Endothelial cell (in vitro differentiated cells): ENCODE measurements at regions not wholly inside any gene's neighbourhood (a gene's known extent, or its start where the extent isn't known, plus 50 kb on each side); places are given as distances from the start of the nearest gene placed in this dataset.

ENCODE experiments used
- DNase-seq: peaks from one replicate; pipeline ENCODE4 v3.0.0; 2021; ENCODE audit warnings: low spot score
- H3K27ac Mint-ChIP-seq: one replicate; pipeline ENCODE4 v1.8.0; 2021; ENCODE audit warnings: mixed read lengths, inconsistent platforms; ENCODE audit not compliant: unreplicated experiment
- H3K27me3 Mint-ChIP-seq: one replicate; pipeline ENCODE4 v1.8.0; 2021; ENCODE audit warnings: mild to moderate bottlenecking, moderate library complexity, mixed read lengths, inconsistent platforms; ENCODE audit not compliant: unreplicated experiment
- H3K36me3 Mint-ChIP-seq: one replicate; pipeline ENCODE4 v1.8.0; 2021; ENCODE audit warnings: mild to moderate bottlenecking, low read depth, mixed read lengths, inconsistent platforms; ENCODE audit not compliant: unreplicated experiment
- H3K4me1 Mint-ChIP-seq: one replicate; pipeline ENCODE4 v1.8.0; 2021; ENCODE audit warnings: mild to moderate bottlenecking, mixed read lengths, inconsistent platforms; ENCODE audit not compliant: unreplicated experiment
- H3K4me3 Mint-ChIP-seq: one replicate; pipeline ENCODE4 v1.8.0; 2021; ENCODE audit warnings: mild to moderate bottlenecking, mixed read lengths, inconsistent platforms; ENCODE audit not compliant: unreplicated experiment
- H3K9me3 Mint-ChIP-seq: one replicate; pipeline ENCODE4 v1.8.0; 2021; ENCODE audit warnings: mixed read lengths, inconsistent platforms; ENCODE audit not compliant: unreplicated experiment
- TF ChIP-seq, protein P1 (sequence below): fragments of 200-600 bp; sonication (generic); IDR thresholded peaks from one replicate; pipeline ENCODE4 v1.5.0; 2021; ENCODE audit warnings: antibody characterized with exemption; ENCODE audit not compliant: unreplicated experiment

DNA sequence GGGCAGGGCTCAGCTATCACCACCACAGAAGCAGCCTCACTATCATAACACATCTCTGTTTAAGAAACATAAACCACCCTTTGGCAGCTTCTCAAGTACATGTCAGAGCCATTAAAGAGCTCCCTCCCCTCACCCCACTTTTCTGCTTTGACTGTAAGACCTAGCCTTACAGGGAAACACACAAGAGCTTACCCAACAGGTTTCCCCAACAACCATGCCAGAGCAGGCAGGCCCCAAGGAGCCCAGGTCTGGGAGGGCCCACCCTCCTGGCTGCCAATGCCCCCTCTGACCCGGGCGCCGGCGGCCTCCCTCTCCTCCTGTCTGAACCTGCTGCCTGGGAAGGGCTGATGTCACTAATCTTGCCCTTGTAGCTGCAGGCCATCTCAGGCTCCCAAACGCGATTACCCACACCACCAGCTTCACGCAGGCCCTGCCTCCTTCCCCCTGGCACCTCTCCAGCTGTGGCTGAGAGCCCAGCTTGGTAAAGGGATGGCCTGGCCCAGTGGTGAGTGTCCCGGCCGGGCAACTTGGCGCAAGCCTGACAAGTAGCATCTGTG lies 402.0 kb downstream of the MAFB start:
- Mint-ChIP-seq H3K27ac (no peak overlapping the region), H3K4me3 (no peak overlapping the region), H3K36me3 (no peaks in the 10 kb centered on the region), H3K27me3 (no peaks in the 10 kb centered on the region), H3K9me3 (no peaks in the 10 kb centered on the region), H3K4me1 (no peaks in the 10 kb centered on the region)
- TF ChIP-seq, protein P1, sequence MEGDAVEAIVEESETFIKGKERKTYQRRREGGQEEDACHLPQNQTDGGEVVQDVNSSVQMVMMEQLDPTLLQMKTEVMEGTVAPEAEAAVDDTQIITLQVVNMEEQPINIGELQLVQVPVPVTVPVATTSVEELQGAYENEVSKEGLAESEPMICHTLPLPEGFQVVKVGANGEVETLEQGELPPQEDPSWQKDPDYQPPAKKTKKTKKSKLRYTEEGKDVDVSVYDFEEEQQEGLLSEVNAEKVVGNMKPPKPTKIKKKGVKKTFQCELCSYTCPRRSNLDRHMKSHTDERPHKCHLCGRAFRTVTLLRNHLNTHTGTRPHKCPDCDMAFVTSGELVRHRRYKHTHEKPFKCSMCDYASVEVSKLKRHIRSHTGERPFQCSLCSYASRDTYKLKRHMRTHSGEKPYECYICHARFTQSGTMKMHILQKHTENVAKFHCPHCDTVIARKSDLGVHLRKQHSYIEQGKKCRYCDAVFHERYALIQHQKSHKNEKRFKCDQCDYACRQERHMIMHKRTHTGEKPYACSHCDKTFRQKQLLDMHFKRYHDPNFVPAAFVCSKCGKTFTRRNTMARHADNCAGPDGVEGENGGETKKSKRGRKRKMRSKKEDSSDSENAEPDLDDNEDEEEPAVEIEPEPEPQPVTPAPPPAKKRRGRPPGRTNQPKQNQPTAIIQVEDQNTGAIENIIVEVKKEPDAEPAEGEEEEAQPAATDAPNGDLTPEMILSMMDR: no peak
- no peak for DNase-seq

DNA sequence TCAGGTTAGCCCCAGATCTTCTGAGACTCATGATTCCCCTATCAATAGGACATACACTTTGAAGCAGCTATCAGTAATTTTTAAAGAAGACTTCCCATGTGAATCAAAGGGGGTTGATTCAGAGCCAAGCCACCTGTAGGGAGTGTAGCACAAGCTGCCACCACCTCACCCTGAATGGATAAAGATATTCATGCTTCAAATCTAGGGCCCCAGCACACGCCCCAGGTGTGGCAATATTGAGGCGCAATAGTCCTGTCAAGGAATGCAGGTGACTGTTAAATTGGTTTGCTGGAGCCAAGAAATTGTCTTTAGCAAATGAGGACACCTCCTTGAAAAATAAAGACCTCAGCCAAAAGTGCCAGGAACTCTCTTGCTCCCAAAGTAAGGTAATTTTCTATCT lies 404.4 kb downstream of the MAFB start:
- Mint-ChIP-seq H3K4me1 (no peaks in the 10 kb centered on the region), H3K36me3 (no peaks in the 10 kb centered on the region)
- DNase-seq: no peak

DNA sequence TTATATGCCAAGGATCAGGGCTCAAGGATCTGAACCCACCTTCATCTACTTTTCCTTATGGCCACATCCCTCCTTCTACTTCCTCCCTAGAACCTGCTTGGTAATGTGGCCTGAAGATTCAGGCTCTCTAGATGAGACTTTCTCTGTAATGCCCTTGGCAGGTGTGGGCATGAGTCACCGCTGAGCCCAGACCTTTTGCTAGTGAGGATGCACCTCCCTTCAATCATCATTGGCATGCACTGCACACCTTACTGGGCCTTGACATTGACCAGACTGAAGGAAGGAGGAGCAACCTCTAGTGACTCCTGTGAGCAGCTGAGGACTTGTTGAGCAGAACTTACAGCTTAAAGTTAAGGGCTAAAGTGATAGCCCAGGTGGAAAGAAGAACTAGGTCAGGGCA lies 405.3 kb downstream of the MAFB start:
- TF ChIP-seq, protein P1: no peak
- no peak overlapping the region for H3K27ac Mint-ChIP-seq

More for the DNA sequence above, 404.4 kb downstream of the MAFB start:
- TF ChIP-seq, protein P1: no peak
- Mint-ChIP-seq H3K4me3 (no peak overlapping the region), H3K9me3 (no peaks in the 10 kb centered on the region), H3K27me3 (no peaks in the 10 kb centered on the region), H3K27ac (no peak overlapping the region)

DNA sequence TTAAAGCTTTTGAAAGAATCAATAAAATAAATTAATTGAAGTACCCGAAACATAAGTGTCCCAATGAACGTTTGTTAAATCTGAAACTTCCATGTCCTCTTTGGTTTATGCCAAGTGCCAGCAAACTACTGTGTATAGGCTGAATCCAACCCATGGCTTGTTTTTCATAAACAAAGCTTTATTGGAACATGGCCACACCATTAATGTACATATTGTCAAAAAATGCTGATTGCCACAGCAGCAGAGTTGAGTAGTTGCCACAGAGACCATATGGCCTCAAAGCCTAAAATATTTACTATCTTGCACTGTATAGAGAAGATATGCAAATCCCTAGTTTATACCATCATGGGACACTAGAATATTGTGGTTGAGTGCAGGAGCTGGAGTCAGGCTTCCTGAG lies 406.1 kb downstream of the MAFB start:
- Mint-ChIP-seq H3K27ac (no peak overlapping the region), H3K27me3 (no peaks in the 10 kb centered on the region), H3K4me1 (no peaks in the 10 kb centered on the region), H3K36me3 (no peaks in the 10 kb centered on the region), H3K9me3 (no peaks in the 10 kb centered on the region), H3K4me3 (no peak overlapping the region)
- DNase-seq: no peak
- TF ChIP-seq, protein P1: no peak

More for the DNA sequence above, 405.3 kb downstream of the MAFB start:
- no peak for DNase-seq
- H3K4me3 Mint-ChIP-seq: no peak overlapping the region
- no peaks in the 10 kb centered on the region for H3K4me1 Mint-ChIP-seq
- H3K27me3 Mint-ChIP-seq: no peaks in the 10 kb centered on the region
- H3K36me3 Mint-ChIP-seq: no peaks in the 10 kb centered on the region
- no peaks in the 10 kb centered on the region for H3K9me3 Mint-ChIP-seq

DNA sequence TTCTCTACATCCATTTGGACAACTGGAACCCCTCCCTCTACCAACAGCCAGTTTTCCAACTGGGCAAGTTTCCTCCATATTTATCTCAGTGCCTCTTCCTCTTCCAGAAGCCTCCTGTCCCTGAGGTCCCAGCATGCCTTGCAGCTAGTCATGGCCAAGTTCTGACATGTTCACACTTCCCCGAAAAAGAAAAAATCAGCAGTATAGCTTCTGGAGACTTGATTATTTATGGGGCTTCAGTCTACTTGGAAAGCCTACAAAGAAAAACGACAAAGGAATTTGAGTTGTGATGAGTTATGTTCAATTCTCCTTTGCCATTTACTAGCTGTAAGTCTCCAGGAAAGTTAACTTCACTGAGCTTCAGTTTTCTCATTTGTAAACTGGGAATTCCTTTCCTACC lies 406.5 kb downstream of the MAFB start:
- Mint-ChIP-seq H3K27me3 (peaks cover 1% of the 10 kb centered on the region), H3K36me3 (no peaks in the 10 kb centered on the region), H3K27ac (no peak overlapping the region), H3K4me3 (no peak overlapping the region), H3K9me3 (no peaks in the 10 kb centered on the region), H3K4me1 (no peaks in the 10 kb centered on the region)
- TF ChIP-seq, protein P1: no peak
- no peak for DNase-seq
